IMR-90 (cell line): ENCODE measurements at regions not wholly inside any gene's neighbourhood (a gene's known extent, or its start where the extent isn't known, plus 50 kb on each side); places are given as distances from the start of the nearest gene placed in this dataset.

Experiments
- ATAC-seq: fragments of 200-7000 bp; cut with Tn5 transposase; 2 replicates; pipeline ENCODE4 v1.9.1; 2020; ENCODE audit warnings: low read depth, mild to moderate bottlenecking, moderate library complexity
- BruUV-seq: library from RNA; stranded (reverse); fragments of 400-500 nt; replicated peaks from 2 replicates; lab custom pipeline; 2021; lab: Mats Ljungman, UMichigan
- CTCF ChIA-PET: fragments of 300-600 bp; formaldehyde crosslinking; extraction: SDS; loops from one replicate; lab custom pipeline; 2021; ENCODE audit warnings: antibody characterized with exemption; lab: Yijun Ruan, JAX
- POLR2A ChIA-PET: fragments of 300-600 bp; sonication (Branson Sonifier 250); formaldehyde crosslinking; loops from one replicate; lab custom pipeline; 2022; ENCODE audit warnings: antibody characterized with exemption; ENCODE audit not compliant: unreplicated experiment; lab: Charles Lee
- DNase-seq: peaks from one replicate; pipeline ENCODE4 v3.0.0; 2013
- H2AFZ ChIP-seq: replicated peaks from 2 replicates; pipeline ENCODE3; 2013; ENCODE audit warnings: low read length, mild to moderate bottlenecking; ENCODE audit not compliant: poor library complexity
- H2AK5ac ChIP-seq: 2 replicates; pipeline ENCODE4 v1.6.1; 2013; ENCODE audit warnings: low read depth, low read length, inconsistent platforms
- H2AK9ac ChIP-seq: replicated peaks from 2 replicates; pipeline ENCODE3; 2013; ENCODE audit warnings: mild to moderate bottlenecking, low read depth, low read length, moderate library complexity; ENCODE audit not compliant: poor library complexity
- H2BK120ac ChIP-seq: 2 replicates; pipeline ENCODE4 v1.6.1; 2013; ENCODE audit warnings: low read depth, low read length, inconsistent platforms
- H2BK15ac ChIP-seq: 3 replicates; pipeline ENCODE4 v1.6.1; 2013; ENCODE audit warnings: low read depth, low read length, inconsistent platforms
- H2BK20ac ChIP-seq: 2 replicates; pipeline ENCODE4 v1.6.1; 2013; ENCODE audit warnings: low read depth, mild to moderate bottlenecking, inconsistent platforms, low read length, moderate library complexity
- H2BK5ac ChIP-seq: 2 replicates; pipeline ENCODE4 v1.6.1; 2013; ENCODE audit warnings: mild to moderate bottlenecking, low read depth, low read length, inconsistent platforms; ENCODE audit not compliant: poor library complexity, severe bottlenecking
- H3K14ac ChIP-seq: replicated peaks from 2 replicates; pipeline ENCODE4 v1.6.1; 2013; ENCODE audit warnings: low read depth, low read length, inconsistent platforms
- H3K18ac ChIP-seq: 2 replicates; pipeline ENCODE4 v1.6.1; 2013; ENCODE audit warnings: low read depth, low read length, control low read depth
- H3K23ac ChIP-seq: 2 replicates; pipeline ENCODE4 v1.6.1; 2013; ENCODE audit warnings: low read depth, low read length, inconsistent platforms
- H3K27ac ChIP-seq: 2 replicates; pipeline ENCODE4 v1.5.1; 2013; ENCODE audit warnings: mild to moderate bottlenecking, control low read depth, low read length; ENCODE audit not compliant: insufficient read depth
- H3K27me3 ChIP-seq: 2 replicates; pipeline ENCODE4 v1.6.1; 2013; ENCODE audit warnings: low read length; ENCODE audit not compliant: control insufficient read depth, insufficient read depth
- H3K36me3 ChIP-seq: 2 replicates; pipeline ENCODE4 v1.6.1; 2013; ENCODE audit warnings: low read length, mixed read lengths; ENCODE audit not compliant: control insufficient read depth, insufficient read depth
- H3K4ac ChIP-seq: 2 replicates; pipeline ENCODE4 v1.6.1; 2013; ENCODE audit warnings: low read depth, low read length, inconsistent platforms
- H3K4me1 ChIP-seq: 2 replicates; pipeline ENCODE4 v1.6.1; 2013; ENCODE audit warnings: low read length, mixed read lengths; ENCODE audit not compliant: control insufficient read depth, insufficient read depth
- H3K4me2 ChIP-seq: 2 replicates; pipeline ENCODE4 v1.6.1; 2013; ENCODE audit warnings: low read depth, mild to moderate bottlenecking, control low read depth, low read length, moderate library complexity
- H3K4me3 ChIP-seq: 2 replicates; pipeline ENCODE4 v1.5.1; 2013; ENCODE audit warnings: low read depth, mild to moderate bottlenecking, control low read depth, low read length, moderate library complexity; ENCODE audit not compliant: insufficient read depth
- H3K56ac ChIP-seq: 2 replicates; pipeline ENCODE4 v1.6.1; 2013; ENCODE audit warnings: low read length, inconsistent platforms; ENCODE audit not compliant: insufficient read depth; ENCODE audit errors: extremely low read depth
- H3K79me1 ChIP-seq, 2 experiments: 2 replicates each; pipeline ENCODE4 v1.6.1; 2013; ENCODE audit warnings: low read length in 2 of 2, inconsistent platforms in 1 of 2, low read depth in 1 of 2
- H3K9ac ChIP-seq: 2 replicates; pipeline ENCODE4 v1.6.1; 2013; ENCODE audit warnings: low read depth, low read length, control low read depth
- H3K9me1 ChIP-seq: 2 replicates; pipeline ENCODE4 v1.6.1; 2013; ENCODE audit warnings: low read length, inconsistent platforms; ENCODE audit not compliant: insufficient read depth
- H3K9me3 ChIP-seq: 2 replicates; pipeline ENCODE4 v1.6.1; 2013; ENCODE audit warnings: low read length; ENCODE audit not compliant: control insufficient read depth, insufficient read depth
- H4K20me1 ChIP-seq: 2 replicates; pipeline ENCODE4 v1.6.1; 2013; ENCODE audit warnings: low read length, inconsistent platforms; ENCODE audit not compliant: insufficient read depth
- H4K5ac ChIP-seq: 2 replicates; pipeline ENCODE4 v1.6.1; 2013; ENCODE audit warnings: mild to moderate bottlenecking, low read depth, low read length, control low read depth
- H4K8ac ChIP-seq, 2 experiments: 2 replicates each; pipeline ENCODE4 v1.6.1; 2013; ENCODE audit warnings: low read depth in 2 of 2, low read length in 2 of 2, control low read depth in 1 of 2, inconsistent platforms in 1 of 2
- H4K91ac ChIP-seq: 2 replicates; pipeline ENCODE4 v1.6.1; 2013; ENCODE audit warnings: low read depth, low read length, inconsistent platforms; ENCODE audit not compliant: insufficient read depth
- CEBPB ChIP-seq: IDR thresholded peaks from 2 replicates; pipeline ENCODE4 v1.6.1; 2012; ENCODE audit warnings: low read depth, low read length, improper control_type of control experiment
- ELK1 ChIP-seq: fragments of 150-350 bp; IDR thresholded peaks from 2 replicates; pipeline ENCODE4 v1.6.1; 2016; ENCODE audit warnings: low read depth, mild to moderate bottlenecking, low read length, moderate library complexity, borderline replicate concordance
- FOS ChIP-seq: fragments of 150-350 bp; IDR thresholded peaks from 2 replicates; pipeline ENCODE4 v1.6.1; 2016; ENCODE audit warnings: low read depth, low read length
- MAFK ChIP-seq: IDR thresholded peaks from 2 replicates; pipeline ENCODE4 v1.6.1; 2012; ENCODE audit warnings: low read depth, low read length, improper control_type of control experiment
- MXI1 ChIP-seq: IDR thresholded peaks from 2 replicates; pipeline ENCODE4 v1.6.1; 2012; ENCODE audit warnings: low read depth, mild to moderate bottlenecking, low read length, moderate library complexity, borderline replicate concordance
- RFX5 ChIP-seq: IDR thresholded peaks from 2 replicates; pipeline ENCODE4 v1.8.0; 2012; ENCODE audit warnings: low read depth, mild to moderate bottlenecking, low read length, moderate library complexity
- SMC3 ChIP-seq: fragments of 150-350 bp; IDR thresholded peaks from 2 replicates; pipeline ENCODE4 v1.6.1; 2016; ENCODE audit warnings: low read depth, mild to moderate bottlenecking, antibody characterized with exemption, low read length, moderate library complexity
- USF2 ChIP-seq: fragments of 150-350 bp; IDR thresholded peaks from 2 replicates; pipeline ENCODE4 v1.6.1; 2017; ENCODE audit warnings: mild to moderate bottlenecking, antibody characterized with exemption, low read length, low read depth
- WGBS, 2 experiments: methylation state at CpG; one replicate each; pipeline versions ENCODE4 v1.1.5 to v1.1.7; 2013; ENCODE audit warnings: missing lambda C conversion rate in 2 of 2; ENCODE audit not compliant: insufficient read length in 1 of 2; ENCODE audit errors: extremely low coverage in 2 of 2; 5-methylcytosine and 5-hydroxymethylcytosine counted together
- dilution Hi-C: fragments of 300-500 bp; cut with HindIII; formaldehyde crosslinking; loops from one replicate; pipeline ENCODE4 v1.14.3; 2018; ENCODE audit warnings: low sequenced_read_pairs; ENCODE audit not compliant: unreplicated experiment
- in situ Hi-C: fragments of 300-500 bp; cut with MboI; formaldehyde crosslinking; loops from 3 replicates; pipeline ENCODE4 v1.14.3; 2019; ENCODE audit warnings: low sequenced_read_pairs, inconsistent platforms, mixed read lengths
- intact Hi-C: fragments of 100-400 bp; cut with micrococcal nuclease; formaldehyde crosslinking; loops from 2 replicates; pipeline ENCODE4 v1.10.0; 2022

GRCh38 chr16:80437707-80438106, 103.1 kb upstream of the DYNLRB2 start:
- H3K56ac ChIP-seq = no peak overlapping the region
- POLR2A ChIA-PET = no interaction called here
- in situ Hi-C loops = no loop called here
- no CpG with 5 or more reads among the region's 2 CpGs for WGBS, 2 experiments
- no peak overlapping the region for H2AK5ac ChIP-seq
- no peak overlapping the region for H4K91ac ChIP-seq
- H3K4me2 ChIP-seq = no peak overlapping the region
- DNase-seq = no peak
- no peak overlapping the region for H2BK15ac ChIP-seq
- no peak overlapping the region for H2AFZ ChIP-seq
- H3K9me3 ChIP-seq = no peaks in the 10 kb centered on the region
- no peak overlapping the region for H3K4me3 ChIP-seq
- H3K14ac ChIP-seq = no peak overlapping the region
- H3K27ac ChIP-seq = no peak overlapping the region
- no peak overlapping the region for H3K18ac ChIP-seq
- no peak overlapping the region for H2AK9ac ChIP-seq
- H4K5ac ChIP-seq = no peak overlapping the region
- dilution Hi-C loops = no loop called here
- no peaks in the 10 kb centered on the region for H4K20me1 ChIP-seq
- H2BK5ac ChIP-seq = no peak overlapping the region
- no peak overlapping the region for H4K8ac ChIP-seq
- TF ChIP-seq RFX5 (no peak), FOS (no peak), USF2 (no peak), MAFK (no peak), CEBPB (no peak), SMC3 (no peak), ELK1 (no peak), MXI1 (no peak)
- no peak overlapping the region for H3K4ac ChIP-seq
- H2BK20ac ChIP-seq = no peak overlapping the region
- no peak overlapping the region for H2BK120ac ChIP-seq
- H3K36me3 ChIP-seq = no peaks in the 10 kb centered on the region
- H3K23ac ChIP-seq = no peak overlapping the region
- CTCF ChIA-PET = no interaction called here
- BruUV-seq = no TSS peak
- intact Hi-C loops = no loop called here
- no peaks in the 10 kb centered on the region for H3K27me3 ChIP-seq
- H3K9me1 ChIP-seq = no peaks in the 10 kb centered on the region
- no peaks in the 10 kb centered on the region for H3K4me1 ChIP-seq
- no peaks in the 10 kb centered on the region for H3K79me1 ChIP-seq
- no peak overlapping the region for H3K9ac ChIP-seq
- no peak for ATAC-seq
